ENCODE measurements at regions not wholly inside any gene's neighbourhood (a gene's known extent, or its start where the extent isn't known, plus 50 kb on each side); places are given as distances from the start of the nearest gene placed in this dataset.

GRCh38 chr18:42473611-42474010 is 518.6 kb downstream of the PIK3C3 start:
- no peaks in the 10 kb centered on the region for H3K27me3 ChIP-seq (ENCODE audit: control insufficient read depth, insufficient read depth, low read length)
- H3K4me1 ChIP-seq (ENCODE audit: control insufficient read depth, insufficient read depth, low read length), result no peaks in the 10 kb centered on the region
- H3K4me3 ChIP-seq (ENCODE audit: low read depth, low read length), result no peak overlapping the region
- no peak overlapping the region for H3K9ac ChIP-seq (ENCODE audit: low read length)
- no peaks in the 10 kb centered on the region for H3K9me3 ChIP-seq (ENCODE audit: control insufficient read depth, insufficient read depth, low read depth, low read length)
- H3K27ac ChIP-seq (ENCODE audit: low read depth, low read length), result no peak overlapping the region
- H3K36me3 ChIP-seq (ENCODE audit: control insufficient read depth, insufficient read depth, low read length), result no peaks in the 10 kb centered on the region

- H3K27me3 ChIP-seq (ENCODE audit: control insufficient read depth, insufficient read depth, low read length), result no peaks in the 10 kb centered on the region
- H3K4me1 ChIP-seq (ENCODE audit: control insufficient read depth, insufficient read depth, low read length), result no peaks in the 10 kb centered on the region
- no peak overlapping the region for H3K4me3 ChIP-seq (ENCODE audit: low read depth, low read length)
- no peak overlapping the region for H3K9ac ChIP-seq (ENCODE audit: low read length)
- no peaks in the 10 kb centered on the region for H3K36me3 ChIP-seq (ENCODE audit: control insufficient read depth, insufficient read depth, low read length)
- no peaks in the 10 kb centered on the region for H3K9me3 ChIP-seq (ENCODE audit: control insufficient read depth, insufficient read depth, low read depth, low read length)
- H3K27ac ChIP-seq (ENCODE audit: low read depth, low read length), result no peak overlapping the region
Measured at GRCh38 chr18:42474577-42474976, 519.5 kb downstream of the PIK3C3 start.

- Histone ChIP-seq H3K9me3 (ENCODE audit: control insufficient read depth, insufficient read depth, low read depth, low read length) (no peaks in the 10 kb centered on the region), H3K4me3 (ENCODE audit: low read depth, low read length) (no peak overlapping the region), H3K27ac (ENCODE audit: low read depth, low read length) (no peak overlapping the region), H3K36me3 (ENCODE audit: control insufficient read depth, insufficient read depth, low read length) (no peaks in the 10 kb centered on the region), H3K9ac (ENCODE audit: low read length) (no peak overlapping the region), H3K4me1 (ENCODE audit: control insufficient read depth, insufficient read depth, low read length) (no peaks in the 10 kb centered on the region), H3K27me3 (ENCODE audit: control insufficient read depth, insufficient read depth, low read length) (no peaks in the 10 kb centered on the region)
Measured at GRCh38 chr18:42475157-42475556, 520.1 kb downstream of the PIK3C3 start.

GRCh38 chr18:42477267-42477666 is 522.2 kb downstream of the PIK3C3 start:
- no peaks in the 10 kb centered on the region for H3K36me3 ChIP-seq (ENCODE audit: control insufficient read depth, insufficient read depth, low read length)
- H3K27me3 ChIP-seq (ENCODE audit: control insufficient read depth, insufficient read depth, low read length), result no peaks in the 10 kb centered on the region
- no peak overlapping the region for H3K27ac ChIP-seq (ENCODE audit: low read depth, low read length)
- H3K9ac ChIP-seq (ENCODE audit: low read length), result no peak overlapping the region
- no peaks in the 10 kb centered on the region for H3K4me1 ChIP-seq (ENCODE audit: control insufficient read depth, insufficient read depth, low read length)
- H3K4me3 ChIP-seq (ENCODE audit: low read depth, low read length), result no peak overlapping the region
- no peaks in the 10 kb centered on the region for H3K9me3 ChIP-seq (ENCODE audit: control insufficient read depth, insufficient read depth, low read depth, low read length)

- Histone ChIP-seq H3K4me3 (ENCODE audit: low read depth, low read length) (no peak overlapping the region), H3K27me3 (ENCODE audit: control insufficient read depth, insufficient read depth, low read length) (no peaks in the 10 kb centered on the region), H3K9me3 (ENCODE audit: control insufficient read depth, insufficient read depth, low read depth, low read length) (peaks cover 11% of the 10 kb centered on the region), H3K4me1 (ENCODE audit: control insufficient read depth, insufficient read depth, low read length) (no peaks in the 10 kb centered on the region), H3K27ac (ENCODE audit: low read depth, low read length) (no peak overlapping the region), H3K36me3 (ENCODE audit: control insufficient read depth, insufficient read depth, low read length) (no peaks in the 10 kb centered on the region), H3K9ac (ENCODE audit: low read length) (no peak overlapping the region)
Measured at GRCh38 chr18:42480441-42480840, 525.4 kb downstream of the PIK3C3 start.

- H3K9ac ChIP-seq (ENCODE audit: low read length), result no peak overlapping the region
- no peak overlapping the region for H3K4me3 ChIP-seq (ENCODE audit: low read depth, low read length)
- H3K36me3 ChIP-seq (ENCODE audit: control insufficient read depth, insufficient read depth, low read length), result no peaks in the 10 kb centered on the region
- H3K4me1 ChIP-seq (ENCODE audit: control insufficient read depth, insufficient read depth, low read length), result no peaks in the 10 kb centered on the region
- H3K27ac ChIP-seq (ENCODE audit: low read depth, low read length), result no peak overlapping the region
- H3K27me3 ChIP-seq (ENCODE audit: control insufficient read depth, insufficient read depth, low read length), result no peaks in the 10 kb centered on the region
- peaks cover 18% of the 10 kb centered on the region for H3K9me3 ChIP-seq (ENCODE audit: control insufficient read depth, insufficient read depth, low read depth, low read length)
Measured at GRCh38 chr18:42484648-42485047, 529.6 kb downstream of the PIK3C3 start.

- Histone ChIP-seq H3K9ac (ENCODE audit: low read length) (no peak overlapping the region), H3K27me3 (ENCODE audit: control insufficient read depth, insufficient read depth, low read length) (no peaks in the 10 kb centered on the region), H3K27ac (ENCODE audit: low read depth, low read length) (no peak overlapping the region), H3K36me3 (ENCODE audit: control insufficient read depth, insufficient read depth, low read length) (no peaks in the 10 kb centered on the region), H3K4me3 (ENCODE audit: low read depth, low read length) (no peak overlapping the region), H3K4me1 (ENCODE audit: control insufficient read depth, insufficient read depth, low read length) (no peaks in the 10 kb centered on the region), H3K9me3 (ENCODE audit: control insufficient read depth, insufficient read depth, low read depth, low read length) (peaks cover 18% of the 10 kb centered on the region)
Measured at GRCh38 chr18:42486271-42486670, 531.2 kb downstream of the PIK3C3 start.

GRCh38 chr18:42508683-42509296 is 553.8 kb downstream of the PIK3C3 start:
- Histone ChIP-seq H3K27me3 (ENCODE audit: control insufficient read depth, insufficient read depth, low read length) (no peaks in the 10 kb centered on the region), H3K4me3 (ENCODE audit: low read depth, low read length) (no peak overlapping the region), H3K4me1 (ENCODE audit: control insufficient read depth, insufficient read depth, low read length) (no peaks in the 10 kb centered on the region), H3K9ac (ENCODE audit: low read length) (no peak overlapping the region), H3K27ac (ENCODE audit: low read depth, low read length) (no peak overlapping the region), H3K36me3 (ENCODE audit: control insufficient read depth, insufficient read depth, low read length) (no peaks in the 10 kb centered on the region), H3K9me3 (ENCODE audit: control insufficient read depth, insufficient read depth, low read depth, low read length) (no peaks in the 10 kb centered on the region)

- Histone ChIP-seq H3K4me3 (ENCODE audit: low read depth, low read length) (no peak overlapping the region), H3K36me3 (ENCODE audit: control insufficient read depth, insufficient read depth, low read length) (no peaks in the 10 kb centered on the region), H3K9ac (ENCODE audit: low read length) (no peak overlapping the region), H3K27ac (ENCODE audit: low read depth, low read length) (no peak overlapping the region), H3K27me3 (ENCODE audit: control insufficient read depth, insufficient read depth, low read length) (no peaks in the 10 kb centered on the region), H3K4me1 (ENCODE audit: control insufficient read depth, insufficient read depth, low read length) (no peaks in the 10 kb centered on the region), H3K9me3 (ENCODE audit: control insufficient read depth, insufficient read depth, low read depth, low read length) (no peaks in the 10 kb centered on the region)
Measured at GRCh38 chr18:42509750-42510415, 554.8 kb downstream of the PIK3C3 start.

- no peaks in the 10 kb centered on the region for H3K36me3 ChIP-seq (ENCODE audit: control insufficient read depth, insufficient read depth, low read length)
- H3K4me1 ChIP-seq (ENCODE audit: control insufficient read depth, insufficient read depth, low read length), result no peaks in the 10 kb centered on the region
- H3K9me3 ChIP-seq (ENCODE audit: control insufficient read depth, insufficient read depth, low read depth, low read length), result no peaks in the 10 kb centered on the region
- no peak overlapping the region for H3K9ac ChIP-seq (ENCODE audit: low read length)
- no peak overlapping the region for H3K4me3 ChIP-seq (ENCODE audit: low read depth, low read length)
- H3K27ac ChIP-seq (ENCODE audit: low read depth, low read length), result no peak overlapping the region
- H3K27me3 ChIP-seq (ENCODE audit: control insufficient read depth, insufficient read depth, low read length), result no peaks in the 10 kb centered on the region
Measured at GRCh38 chr18:42510540-42510939, 555.5 kb downstream of the PIK3C3 start.

- Histone ChIP-seq H3K9ac (ENCODE audit: low read length) (no peak overlapping the region), H3K4me3 (ENCODE audit: low read depth, low read length) (no peak overlapping the region), H3K36me3 (ENCODE audit: control insufficient read depth, insufficient read depth, low read length) (no peaks in the 10 kb centered on the region), H3K27me3 (ENCODE audit: control insufficient read depth, insufficient read depth, low read length) (no peaks in the 10 kb centered on the region), H3K9me3 (ENCODE audit: control insufficient read depth, insufficient read depth, low read depth, low read length) (no peaks in the 10 kb centered on the region), H3K4me1 (ENCODE audit: control insufficient read depth, insufficient read depth, low read length) (no peaks in the 10 kb centered on the region), H3K27ac (ENCODE audit: low read depth, low read length) (no peak overlapping the region)
Measured at GRCh38 chr18:42513441-42513840, 558.4 kb downstream of the PIK3C3 start.
